Fibroblast of lung (primary cell): ENCODE measurements at regions not wholly inside any gene's neighbourhood (a gene's known extent, or its start where the extent isn't known, plus 50 kb on each side); places are given as distances from the start of the nearest gene placed in this dataset.

Experiments used
- DNase-seq, 2 donors: peaks; one replicate each; pipeline versions ENCODE4 v3.0.0 to v3.0.0-alpha.2; 2010; ENCODE audit warnings: low read depth in 2 of 2
- H2AFZ ChIP-seq: 2 replicates; pipeline ENCODE4 v1.5.1; 2012; ENCODE audit warnings: low read length, control low read depth, inconsistent platforms
- H3K27ac ChIP-seq: 2 replicates; pipeline ENCODE4 v1.5.1; 2011; ENCODE audit warnings: low read length, control low read depth; ENCODE audit not compliant: insufficient read depth
- H3K27me3 ChIP-seq: 2 replicates; pipeline ENCODE4 v1.5.1; 2011; ENCODE audit warnings: mild to moderate bottlenecking, low read length; ENCODE audit not compliant: control insufficient read depth, insufficient read depth
- H3K36me3 ChIP-seq: 2 replicates; pipeline ENCODE4 v1.5.1; 2011; ENCODE audit warnings: low read length; ENCODE audit not compliant: control insufficient read depth, insufficient read depth
- H3K4me1 ChIP-seq: 2 replicates; pipeline ENCODE4 v1.5.1; 2011; ENCODE audit warnings: low read length; ENCODE audit not compliant: control insufficient read depth, insufficient read depth; ENCODE audit errors: extremely low read depth
- H3K4me2 ChIP-seq: 2 replicates; pipeline ENCODE4 v1.5.1; 2011; ENCODE audit warnings: low read length, control low read depth; ENCODE audit not compliant: insufficient read depth; ENCODE audit errors: extremely low read depth
- H3K4me3 ChIP-seq, 4 experiments: fragments of 200-600 bp in 1 of 4; sonication (generic) in 1 of 4; replicated peaks in 1 of 4; 2 replicates each; pipeline ENCODE4 v1.5.1; 2011 to 2016; ENCODE audit warnings: low read length in 4 of 4, low read depth in 3 of 4, mild to moderate bottlenecking in 3 of 4, control low read depth in 2 of 4, inconsistent platforms in 1 of 4, mixed read lengths in 1 of 4; ENCODE audit not compliant: insufficient read depth in 1 of 4; ENCODE audit errors: control extremely low read depth in 1 of 4
- H3K79me2 ChIP-seq: 2 replicates; pipeline ENCODE4 v1.5.1; 2012; ENCODE audit warnings: mild to moderate bottlenecking, low read length, inconsistent platforms; ENCODE audit not compliant: control insufficient read depth, insufficient read depth
- H3K9ac ChIP-seq: 2 replicates; pipeline ENCODE4 v1.5.1; 2011; ENCODE audit warnings: mild to moderate bottlenecking, low read length, control low read depth; ENCODE audit not compliant: insufficient read depth
- H3K9me3 ChIP-seq: 2 replicates; pipeline ENCODE4 v1.5.1; 2012; ENCODE audit warnings: low read depth, low read length; ENCODE audit not compliant: control insufficient read depth, insufficient read depth
- H4K20me1 ChIP-seq: 2 replicates; pipeline ENCODE4 v1.5.1; 2011; ENCODE audit warnings: low read length; ENCODE audit not compliant: control insufficient read depth, insufficient read depth; ENCODE audit errors: extremely low read depth
- EZH2 ChIP-seq: IDR thresholded peaks from 2 replicates; pipeline ENCODE4 v1.5.1; 2012; ENCODE audit warnings: low read length, control low read depth, mild to moderate bottlenecking; ENCODE audit errors: missing control alignments
- TF ChIP-seq, protein P1 (sequence below), 2 donors: IDR thresholded peaks in 1 of 2; conservative IDR thresholded peaks in 1 of 2; 1 replicate in 1 of 2; 2 replicates in 1 of 2; pipeline ENCODE4 v1.5.1; 2011 to 2012; ENCODE audit warnings: low read length in 2 of 2, control low read depth in 1 of 2, inconsistent platforms in 1 of 2, low read depth in 1 of 2, mild to moderate bottlenecking in 1 of 2

DNA sequence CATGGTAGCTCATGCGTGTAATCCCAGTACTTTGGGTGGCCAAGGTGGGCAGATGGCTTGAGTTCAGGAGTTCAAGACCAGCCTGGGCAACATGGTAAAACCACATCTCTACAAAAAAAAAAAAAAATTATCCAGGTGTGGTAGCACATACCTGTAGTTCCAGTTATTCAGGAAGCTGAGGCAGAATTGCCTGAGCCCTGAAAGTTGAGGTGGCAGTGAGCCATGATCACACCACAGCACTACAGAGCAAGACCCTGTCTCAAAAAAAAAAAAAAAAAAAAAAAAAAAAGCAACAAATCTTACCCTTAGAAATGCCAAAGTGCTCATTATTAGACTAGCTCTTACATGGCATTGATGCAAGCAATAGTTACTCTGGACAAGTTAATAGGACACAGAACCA, 724.9 kb downstream of the MAT2B start:
- H4K20me1 ChIP-seq, result no peaks in the 10 kb centered on the region
- H3K4me3 ChIP-seq, result no peak overlapping the region
- DNase-seq, result no peak
- no peak for TF ChIP-seq EZH2
- TF ChIP-seq, protein P1, sequence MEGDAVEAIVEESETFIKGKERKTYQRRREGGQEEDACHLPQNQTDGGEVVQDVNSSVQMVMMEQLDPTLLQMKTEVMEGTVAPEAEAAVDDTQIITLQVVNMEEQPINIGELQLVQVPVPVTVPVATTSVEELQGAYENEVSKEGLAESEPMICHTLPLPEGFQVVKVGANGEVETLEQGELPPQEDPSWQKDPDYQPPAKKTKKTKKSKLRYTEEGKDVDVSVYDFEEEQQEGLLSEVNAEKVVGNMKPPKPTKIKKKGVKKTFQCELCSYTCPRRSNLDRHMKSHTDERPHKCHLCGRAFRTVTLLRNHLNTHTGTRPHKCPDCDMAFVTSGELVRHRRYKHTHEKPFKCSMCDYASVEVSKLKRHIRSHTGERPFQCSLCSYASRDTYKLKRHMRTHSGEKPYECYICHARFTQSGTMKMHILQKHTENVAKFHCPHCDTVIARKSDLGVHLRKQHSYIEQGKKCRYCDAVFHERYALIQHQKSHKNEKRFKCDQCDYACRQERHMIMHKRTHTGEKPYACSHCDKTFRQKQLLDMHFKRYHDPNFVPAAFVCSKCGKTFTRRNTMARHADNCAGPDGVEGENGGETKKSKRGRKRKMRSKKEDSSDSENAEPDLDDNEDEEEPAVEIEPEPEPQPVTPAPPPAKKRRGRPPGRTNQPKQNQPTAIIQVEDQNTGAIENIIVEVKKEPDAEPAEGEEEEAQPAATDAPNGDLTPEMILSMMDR (conservative IDR thresholded peaks at IDR 0.05 in 1 of 2, IDR thresholded peaks at IDR 0.05 in 1 of 2; ENCODE audit: low read depth in 1 of 2, low read length in 2 of 2), result no peak
- H3K27me3 ChIP-seq, result no peaks in the 10 kb centered on the region
- no peak overlapping the region for H3K9ac ChIP-seq
- no peak overlapping the region for H3K4me2 ChIP-seq
- H3K4me1 ChIP-seq, result peaks cover 2% of the 10 kb centered on the region
- H3K79me2 ChIP-seq, result no peaks in the 10 kb centered on the region
- H3K36me3 ChIP-seq, result no peaks in the 10 kb centered on the region
- H3K27ac ChIP-seq, result no peak overlapping the region
- H3K9me3 ChIP-seq, result no peaks in the 10 kb centered on the region
- H2AFZ ChIP-seq, result no peak overlapping the region

DNA sequence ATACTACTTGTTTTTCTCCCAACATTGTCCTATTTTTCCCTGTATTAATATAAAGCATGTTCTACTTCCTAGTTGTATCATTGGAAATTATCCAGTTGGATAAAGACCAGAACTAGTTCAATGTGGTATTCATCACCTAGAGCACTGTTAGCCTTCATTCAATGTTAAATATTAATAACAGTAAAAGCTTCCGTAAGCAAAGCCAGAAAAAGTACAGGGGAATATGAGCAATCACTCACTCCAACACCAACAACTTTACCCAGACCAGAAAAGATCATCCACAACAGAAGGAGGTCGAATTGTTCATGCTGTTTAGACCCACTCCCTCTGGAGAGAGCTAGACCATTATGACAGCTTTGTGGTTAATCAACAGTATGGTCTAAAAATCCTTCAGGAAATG, 728.4 kb downstream of the MAT2B start:
- H3K27ac ChIP-seq, result no peak overlapping the region
- peak; percentile 37 to 85 for DNase-seq

DNA sequence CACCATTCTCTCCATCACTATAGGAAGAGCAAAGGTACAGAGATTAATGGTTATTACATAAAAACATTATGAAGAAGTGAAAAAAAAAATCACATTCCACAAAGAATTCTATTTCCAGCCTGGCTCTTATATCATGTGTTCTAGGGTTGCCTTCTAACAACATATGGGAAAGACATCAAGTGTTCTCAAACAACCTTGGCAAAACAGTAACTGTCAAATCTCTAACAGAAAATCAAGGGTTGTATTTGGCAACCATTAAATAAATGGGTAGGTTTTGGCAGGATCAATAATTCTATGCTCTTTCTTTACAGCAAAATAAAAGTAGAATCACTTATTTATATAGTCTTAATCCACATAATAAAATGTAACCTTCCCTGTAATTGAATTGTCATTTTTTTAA, 728.9 kb downstream of the MAT2B start:
- no peak for TF ChIP-seq EZH2
- TF ChIP-seq, protein P1 (conservative IDR thresholded peaks at IDR 0.05 in 1 of 2, IDR thresholded peaks at IDR 0.05 in 1 of 2; ENCODE audit: low read depth in 1 of 2, low read length in 2 of 2), result no peak
- Histone ChIP-seq H2AFZ (no peak overlapping the region), H3K27me3 (no peaks in the 10 kb centered on the region), H3K9me3 (no peaks in the 10 kb centered on the region), H3K4me1 (peaks cover 3% of the 10 kb centered on the region), H3K4me3 (no peak overlapping the region), H3K27ac (no peak overlapping the region), H3K9ac (no peak overlapping the region), H3K79me2 (no peaks in the 10 kb centered on the region), H4K20me1 (no peaks in the 10 kb centered on the region), H3K36me3 (no peaks in the 10 kb centered on the region), H3K4me2 (no peak overlapping the region)
- DNase-seq, result peak in 1 of 2 donors; percentile 3

More for the DNA sequence above, 728.4 kb downstream of the MAT2B start:
- H2AFZ ChIP-seq, result no peak overlapping the region
- no peak overlapping the region for H3K9ac ChIP-seq
- H3K4me3 ChIP-seq, result no peak overlapping the region
- peaks cover 3% of the 10 kb centered on the region for H3K4me1 ChIP-seq
- H4K20me1 ChIP-seq, result no peaks in the 10 kb centered on the region
- TF ChIP-seq, protein P1 (conservative IDR thresholded peaks at IDR 0.05 in 1 of 2, IDR thresholded peaks at IDR 0.05 in 1 of 2; ENCODE audit: low read depth in 1 of 2, low read length in 2 of 2), result no peak
- no peak for TF ChIP-seq EZH2
- no peaks in the 10 kb centered on the region for H3K9me3 ChIP-seq
- H3K27me3 ChIP-seq, result no peaks in the 10 kb centered on the region
- no peak overlapping the region for H3K4me2 ChIP-seq
- no peaks in the 10 kb centered on the region for H3K36me3 ChIP-seq
- H3K79me2 ChIP-seq, result no peaks in the 10 kb centered on the region
